ENCODE measurements at regions not wholly inside any gene's neighbourhood (a gene's known extent, or its start where the extent isn't known, plus 50 kb on each side); places are given as distances from the start of the nearest gene placed in this dataset.

GRCh38 chr2:75894170-75894569 is 183.5 kb upstream of the GCFC2 start:
- Histone ChIP-seq H3K4me3 (ENCODE audit: low read depth in 2 of 2, low read length in 2 of 2) (no peak overlapping the region), H3K27ac (ENCODE audit: low read length) (no peak overlapping the region), H3K36me3 (ENCODE audit: control insufficient read depth, insufficient read depth, low read length) (no peaks in the 10 kb centered on the region), H3K27me3 (ENCODE audit: control insufficient read depth, insufficient read depth, low read length) (no peaks in the 10 kb centered on the region), H3K9me3 (ENCODE audit: control insufficient read depth, insufficient read depth, low read depth, low read length) (no peaks in the 10 kb centered on the region), H3K4me1 (ENCODE audit: control insufficient read depth, insufficient read depth, low read length) (no peaks in the 10 kb centered on the region)
- intact Hi-C loops (cut with micrococcal nuclease; ENCODE audit: unreplicated experiment), result no loop called here
- ATAC-seq, result no peak
- ChIA-PET CTCF (no interaction called here), POLR2A (no interaction called here)
- DNase-seq (ENCODE audit: low read depth, low spot score), result no peak
- TF ChIP-seq SIN3A (IDR thresholded peaks at IDR 0.05; ENCODE audit: borderline replicate concordance, insufficient read depth, low read depth, low read length) (no peak), CTCF (IDR thresholded peaks at IDR 0.05) (no peak), POLR2AphosphoS5 (IDR thresholded peaks at IDR 0.05; ENCODE audit: low read depth, low read length) (no peak), REST (IDR thresholded peaks at IDR 0.05; ENCODE audit: insufficient read depth in 1 of 2, low read depth in 2 of 2, low read length in 1 of 2) (no peak), TCF7L2 (IDR thresholded peaks at IDR 0.05; ENCODE audit: low read depth, low read length) (no peak)
- in situ Hi-C loops (cut with HindIII; ENCODE audit: low pct_unique_long_range_greater_than_20kb, low sequenced_read_pairs), result no loop called here
- no TSS peak for BruUV-seq (replicated peaks)

DNA sequence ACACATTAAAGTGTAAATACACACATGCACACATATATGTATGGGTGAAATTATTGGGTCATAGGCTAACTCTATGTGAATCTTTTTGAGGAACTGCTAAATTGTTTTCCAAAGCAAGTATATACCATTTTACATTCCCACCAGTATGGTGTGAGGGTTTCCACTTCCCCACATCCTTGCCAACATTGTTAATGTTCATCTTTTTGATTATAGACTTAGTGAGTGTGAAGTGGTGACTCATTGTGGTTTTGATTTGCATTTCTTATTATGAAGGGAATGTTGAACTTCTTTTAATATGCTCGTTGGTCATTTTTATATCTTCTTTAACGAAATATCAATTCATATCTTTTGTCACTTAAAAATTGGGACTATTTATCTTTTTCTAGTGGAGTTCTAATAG is 181.8 kb upstream of the GCFC2 start:
- no peaks in the 10 kb centered on the region for H3K4me1 ChIP-seq (ENCODE audit: control insufficient read depth, insufficient read depth, low read length)
- in situ Hi-C loops (cut with HindIII; ENCODE audit: low pct_unique_long_range_greater_than_20kb, low sequenced_read_pairs) (no loop called here), intact Hi-C loops (cut with micrococcal nuclease; ENCODE audit: unreplicated experiment) (no loop called here)
- TF ChIP-seq TCF7L2 (IDR thresholded peaks at IDR 0.05; ENCODE audit: low read depth, low read length), result no peak
- no peak for TF ChIP-seq REST (IDR thresholded peaks at IDR 0.05; ENCODE audit: insufficient read depth in 1 of 2, low read depth in 2 of 2, low read length in 1 of 2)
- TF ChIP-seq CTCF (IDR thresholded peaks at IDR 0.05), result no peak
- no peak for TF ChIP-seq SIN3A (IDR thresholded peaks at IDR 0.05; ENCODE audit: borderline replicate concordance, insufficient read depth, low read depth, low read length)
- TF ChIP-seq POLR2AphosphoS5 (IDR thresholded peaks at IDR 0.05; ENCODE audit: low read depth, low read length), result no peak
- H3K27ac ChIP-seq (ENCODE audit: low read length), result no peak overlapping the region
- no peaks in the 10 kb centered on the region for H3K27me3 ChIP-seq (ENCODE audit: control insufficient read depth, insufficient read depth, low read length)
- no peaks in the 10 kb centered on the region for H3K36me3 ChIP-seq (ENCODE audit: control insufficient read depth, insufficient read depth, low read length)
- ATAC-seq, result no peak
- BruUV-seq (replicated peaks), result no TSS peak
- H3K4me3 ChIP-seq (ENCODE audit: low read depth in 2 of 2, low read length in 2 of 2), result no peak overlapping the region
- ChIA-PET POLR2A (no interaction called here), CTCF (no interaction called here)
- no peaks in the 10 kb centered on the region for H3K9me3 ChIP-seq (ENCODE audit: control insufficient read depth, insufficient read depth, low read depth, low read length)
- DNase-seq (ENCODE audit: low read depth, low spot score), result no peak

Data from Panc1 (cell line).